ENCODE measurements at regions not wholly inside any gene's neighbourhood (a gene's known extent, or its start where the extent isn't known, plus 50 kb on each side); places are given as distances from the start of the nearest gene placed in this dataset.

- H3K4me3 ChIP-seq (ENCODE audit: low read length), result no peak overlapping the region
- DNase-seq (ENCODE audit: low read depth), result no peak
- TF ChIP-seq CTCF (IDR thresholded peaks at IDR 0.05; ENCODE audit: insufficient read depth, low read depth, low read length, missing control alignments), result no peak
Measured at GRCh38 chr6:168213121-168213524, 106.5 kb downstream of the DACT2 start.

- no peak for TF ChIP-seq CTCF (IDR thresholded peaks at IDR 0.05; ENCODE audit: insufficient read depth, low read depth, low read length, missing control alignments)
- no peak overlapping the region for H3K4me3 ChIP-seq (ENCODE audit: low read length)
- DNase-seq (ENCODE audit: low read depth), result no peak
Measured at GRCh38 chr6:168212362-168212761, 107.2 kb downstream of the DACT2 start.

GRCh38 chr6:168211681-168212080, 107.9 kb downstream of the DACT2 start:
- no peak for DNase-seq (ENCODE audit: low read depth)
- no peak overlapping the region for H3K4me3 ChIP-seq (ENCODE audit: low read length)
- no peak for TF ChIP-seq CTCF (IDR thresholded peaks at IDR 0.05; ENCODE audit: insufficient read depth, low read depth, low read length, missing control alignments)

GRCh38 chr6:168210239-168211105, 109.1 kb downstream of the DACT2 start:
- H3K4me3 ChIP-seq (ENCODE audit: low read length), result no peak overlapping the region
- DNase-seq (ENCODE audit: low read depth), result no peak
- TF ChIP-seq CTCF (IDR thresholded peaks at IDR 0.05; ENCODE audit: insufficient read depth, low read depth, low read length, missing control alignments), result no peak

GRCh38 chr6:168209420-168209819, 110.2 kb downstream of the DACT2 start:
- DNase-seq (ENCODE audit: low read depth), result no peak
- TF ChIP-seq CTCF (IDR thresholded peaks at IDR 0.05; ENCODE audit: insufficient read depth, low read depth, low read length, missing control alignments), result no peak

GRCh38 chr6:168208854-168209253, 110.7 kb downstream of the DACT2 start:
- no peak for TF ChIP-seq CTCF (IDR thresholded peaks at IDR 0.05; ENCODE audit: insufficient read depth, low read depth, low read length, missing control alignments)
- no peak for DNase-seq (ENCODE audit: low read depth)
- H3K4me3 ChIP-seq (ENCODE audit: low read length), result no peak overlapping the region

More at GRCh38 chr6:168209420-168209819, 110.2 kb downstream of the DACT2 start:
- H3K4me3 ChIP-seq (ENCODE audit: low read length), result no peak overlapping the region

GRCh38 chr6:168208402-168208801, 111.2 kb downstream of the DACT2 start:
- TF ChIP-seq CTCF (IDR thresholded peaks at IDR 0.05; ENCODE audit: insufficient read depth, low read depth, low read length, missing control alignments), result no peak
- no peak overlapping the region for H3K4me3 ChIP-seq (ENCODE audit: low read length)
- no peak for DNase-seq (ENCODE audit: low read depth)

Measured in epithelial cell of esophagus (primary cell).